HG03108 (cell line): ENCODE measurements at regions not wholly inside any gene's neighbourhood (a gene's known extent, or its start where the extent isn't known, plus 50 kb on each side); places are given as distances from the start of the nearest gene placed in this dataset.
"Not testable (repeated sequence)": the region's sequence is repeated elsewhere in the genome, so short reads cannot be mapped to it uniquely, and the experiment has no call there.

Experiments
- ATAC-seq: cut with Tn5 transposase; IDR thresholded peaks from one replicate; pipeline ENCODE4 v1.9.1; 2021; ENCODE audit warnings: moderate library complexity; ENCODE audit not compliant: unreplicated experiment

DNA sequence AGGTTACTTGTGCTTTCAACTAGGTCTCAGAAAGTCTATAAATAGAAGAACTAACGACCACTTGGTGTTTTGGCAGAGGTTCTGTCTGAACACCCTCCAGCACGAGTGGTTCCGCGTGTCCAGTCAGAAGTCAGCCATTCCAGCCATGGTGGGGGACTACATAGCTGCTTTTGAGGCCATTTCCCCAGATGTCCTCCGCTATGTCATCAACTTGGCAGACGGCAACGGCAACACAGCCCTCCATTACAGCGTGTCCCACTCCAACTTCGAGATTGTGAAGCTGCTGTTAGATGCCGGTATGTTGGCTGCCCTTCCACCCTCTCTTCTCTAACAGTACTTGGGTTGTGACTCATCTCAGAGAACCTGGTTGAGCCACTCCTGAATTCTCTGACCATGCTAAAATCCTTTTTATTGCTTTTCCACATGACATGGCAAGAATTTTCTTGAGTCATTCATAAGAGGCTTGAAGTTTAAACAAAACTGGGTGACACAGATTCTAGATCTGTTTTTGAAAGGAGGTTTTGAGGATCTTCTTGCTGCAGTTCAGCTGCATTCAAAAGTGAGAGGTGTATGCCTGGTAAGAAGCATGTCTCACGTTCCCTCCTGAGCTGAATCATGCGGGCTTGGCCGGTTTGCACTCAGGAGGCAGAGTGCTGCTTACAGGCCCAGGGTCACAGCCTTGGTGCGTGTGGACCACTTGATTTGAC, 103.1 kb upstream of the DMRT1 start:
- no peak for ATAC-seq

DNA sequence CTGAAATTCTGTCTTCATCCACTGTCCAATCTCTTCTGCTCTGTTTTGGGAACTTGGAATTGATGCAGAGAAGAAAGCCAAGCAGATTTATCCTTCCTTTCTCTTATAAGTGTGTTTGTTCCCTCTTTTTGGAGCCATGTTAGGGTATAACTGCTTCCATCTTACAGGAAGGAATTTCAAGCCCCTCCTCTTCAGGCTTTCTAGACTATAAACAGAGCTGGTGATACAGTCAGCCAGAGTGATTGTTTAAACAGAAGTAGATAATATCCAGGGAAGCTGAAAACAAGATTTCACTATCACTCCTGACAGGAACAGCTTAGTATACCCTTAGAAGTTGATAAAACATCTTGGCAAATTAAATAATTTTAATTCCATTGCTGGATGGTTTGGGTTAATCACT, 102.1 kb upstream of the DMRT1 start:
- no peak for ATAC-seq

DNA sequence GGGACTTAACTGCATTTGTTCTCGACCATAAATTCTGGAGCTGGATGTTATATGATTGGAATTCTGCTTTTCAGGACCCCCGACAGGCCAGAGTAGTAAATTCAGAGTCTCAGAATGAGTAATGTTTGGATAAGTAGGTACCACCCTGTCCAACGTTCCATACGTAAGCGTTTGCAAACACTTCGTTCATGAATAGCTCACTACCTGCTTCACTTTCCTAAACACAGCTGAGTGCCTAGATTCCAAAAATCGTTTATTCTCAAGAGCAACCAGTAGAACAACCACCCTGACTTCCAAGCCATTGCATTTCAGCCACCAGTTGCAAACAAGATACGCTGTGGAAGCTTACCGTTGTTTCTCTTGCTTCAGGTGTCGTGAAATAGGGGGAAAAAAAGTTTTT, 101.3 kb upstream of the DMRT1 start:
- no peak for ATAC-seq

DNA sequence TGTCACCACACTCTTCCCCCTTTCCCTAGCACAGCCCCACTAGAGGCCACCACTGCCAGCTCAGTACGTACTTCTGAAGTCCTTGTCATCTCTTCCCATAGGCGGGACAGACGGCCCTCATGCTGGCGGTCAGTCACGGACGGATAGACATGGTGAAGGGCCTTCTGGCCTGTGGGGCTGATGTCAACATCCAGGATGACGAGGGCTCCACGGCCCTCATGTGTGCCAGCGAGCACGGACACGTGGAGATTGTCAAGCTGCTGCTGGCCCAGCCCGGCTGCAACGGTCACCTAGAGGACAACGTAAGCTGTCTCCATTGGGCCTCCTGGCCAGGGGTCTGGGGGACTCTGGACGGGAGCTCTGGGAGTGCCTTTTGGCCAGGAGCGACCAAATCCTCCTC, 99.4 kb upstream of the DMRT1 start:
- no peak for ATAC-seq

DNA sequence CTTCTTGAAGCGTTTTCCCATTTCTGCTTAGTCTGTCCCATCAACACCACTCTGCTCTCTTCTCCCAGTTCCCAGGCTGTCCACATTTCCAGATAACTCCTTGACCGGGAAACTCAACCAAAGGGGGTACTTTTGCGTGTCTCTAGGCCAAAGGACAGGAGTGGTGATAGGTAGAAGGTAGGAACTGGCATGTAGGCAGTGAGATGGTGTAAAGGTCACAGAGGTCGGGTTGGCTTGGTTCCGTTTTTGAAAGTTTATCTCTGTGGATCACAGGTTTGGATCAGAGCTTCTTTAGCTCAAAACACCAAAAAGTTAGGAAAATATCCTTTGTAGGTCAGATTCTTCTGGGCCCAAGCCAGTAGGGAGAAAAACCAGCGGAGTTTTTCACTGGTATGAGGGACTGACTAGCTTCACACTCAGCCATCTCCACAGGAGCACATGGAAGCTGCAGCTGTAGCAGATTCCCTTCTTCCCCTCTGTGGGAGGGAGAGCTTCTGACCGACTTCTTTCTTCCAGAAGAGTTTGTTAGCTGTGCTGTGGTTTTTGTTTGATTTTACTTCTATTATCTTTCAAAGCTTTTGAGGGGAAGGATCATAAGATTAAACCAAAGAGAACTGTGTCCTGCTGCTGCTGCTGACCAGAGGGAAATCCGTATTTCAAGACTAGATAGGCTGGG, 98.4 kb upstream of the DMRT1 start:
- ATAC-seq: no peak

GRCh38 chr9:744046-744712, 97.3 kb upstream of the DMRT1 start:
- ATAC-seq: no peak

- ATAC-seq: no peak
Measured at GRCh38 chr9:744790-745484, 96.6 kb upstream of the DMRT1 start.

DNA sequence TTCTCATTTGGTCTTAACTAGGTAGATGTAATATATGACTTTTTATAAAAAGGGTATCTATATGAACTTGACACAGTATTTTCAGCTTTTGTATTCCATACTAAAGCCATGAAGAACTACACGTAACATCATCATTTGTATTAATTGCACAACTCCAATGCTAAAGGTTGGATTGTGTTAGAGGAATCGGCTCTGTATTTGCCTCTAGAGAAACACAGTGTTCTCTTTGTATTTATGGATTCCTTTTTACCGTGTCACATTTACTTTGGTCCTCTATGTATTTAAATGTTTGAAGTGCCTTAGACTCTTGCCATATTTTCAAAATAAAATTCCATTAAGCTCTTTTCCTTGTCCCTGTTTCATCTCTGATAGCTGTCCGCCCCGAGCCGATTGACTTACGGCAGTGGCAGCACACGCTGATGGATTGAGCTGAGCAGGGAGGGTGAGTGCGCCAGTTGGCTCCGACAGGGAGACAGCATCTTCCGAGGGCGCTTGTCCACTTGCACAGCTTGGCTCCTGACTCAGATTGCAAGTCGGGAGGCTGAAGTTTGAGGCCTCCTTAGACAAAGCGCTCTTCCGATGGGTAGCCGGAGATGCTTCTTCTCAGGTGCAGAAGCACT, 95.6 kb upstream of the DMRT1 start:
- no peak for ATAC-seq

DNA sequence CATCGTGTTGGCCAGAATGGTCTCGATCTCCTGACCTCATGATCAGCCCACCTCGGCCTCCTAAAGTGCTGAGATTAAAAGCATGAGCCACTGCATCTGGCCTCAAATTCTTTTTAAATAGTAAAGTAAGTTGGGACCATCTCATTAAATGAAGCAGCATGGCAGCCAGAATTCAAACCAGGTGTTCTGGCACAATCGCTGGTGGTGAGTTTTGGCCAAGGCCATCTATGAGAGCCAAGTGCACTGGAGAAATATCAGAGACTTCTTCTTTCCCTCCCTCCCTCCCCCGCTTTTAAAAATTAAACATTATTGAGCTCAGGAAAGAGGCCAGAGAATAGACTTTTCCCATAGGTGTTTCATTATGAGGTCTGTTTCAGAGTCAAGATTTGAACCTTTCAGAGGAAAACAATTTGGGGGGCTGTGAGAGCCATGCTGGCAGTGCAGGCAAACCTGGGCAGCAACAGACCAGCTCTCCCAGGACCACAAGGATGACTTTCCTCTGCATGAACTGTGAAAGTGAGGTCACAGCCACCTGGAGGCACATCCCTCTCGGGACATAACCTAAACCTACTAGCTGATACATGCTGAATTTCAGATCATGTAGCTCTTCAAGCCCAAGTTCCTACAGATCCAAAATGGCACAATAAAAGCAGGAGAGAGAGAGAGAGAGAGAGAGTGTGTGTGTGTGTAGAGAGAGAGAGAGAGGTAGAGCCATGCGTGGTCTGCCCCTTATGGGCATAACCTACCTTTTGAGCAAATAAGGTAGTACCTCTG, 94.6 kb upstream of the DMRT1 start:
- no peak for ATAC-seq

- no peak for ATAC-seq
Measured at GRCh38 chr9:747567-747966, 93.9 kb upstream of the DMRT1 start.

DNA sequence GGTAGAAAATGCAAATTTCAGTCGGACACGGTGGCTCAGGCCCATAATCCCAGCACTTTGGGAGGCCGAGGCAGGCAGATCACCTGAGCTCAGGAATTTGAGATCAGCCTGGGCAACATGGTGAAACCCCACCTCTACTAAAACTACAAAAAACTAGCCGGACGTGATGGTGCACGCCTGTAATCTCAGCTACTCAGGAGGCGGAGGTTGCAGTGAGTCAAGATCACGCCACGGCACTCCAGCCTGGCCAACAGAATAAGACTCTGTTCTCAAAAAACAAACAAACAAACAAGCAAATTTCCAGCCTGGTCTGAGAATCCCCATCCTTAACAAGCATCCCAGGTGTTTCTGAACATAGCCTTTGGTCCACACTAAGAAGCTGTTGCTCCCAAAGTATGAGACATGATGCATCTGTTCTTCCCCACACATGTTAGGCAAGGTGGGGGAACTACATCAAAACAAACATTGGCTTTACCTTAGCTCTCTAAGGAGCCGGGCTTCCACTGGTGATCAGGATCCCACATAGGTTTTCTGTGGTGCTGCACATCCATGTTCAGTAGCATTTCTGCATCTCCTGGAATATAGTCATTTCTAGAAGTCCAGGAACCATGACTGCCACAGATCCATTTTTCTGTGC, 92.5 kb upstream of the DMRT1 start:
- ATAC-seq: no peak

- ATAC-seq: no peak
Measured at GRCh38 chr9:749716-750115, 91.8 kb upstream of the DMRT1 start.

GRCh38 chr9:750249-750967, 91.1 kb upstream of the DMRT1 start:
- no peak for ATAC-seq

DNA sequence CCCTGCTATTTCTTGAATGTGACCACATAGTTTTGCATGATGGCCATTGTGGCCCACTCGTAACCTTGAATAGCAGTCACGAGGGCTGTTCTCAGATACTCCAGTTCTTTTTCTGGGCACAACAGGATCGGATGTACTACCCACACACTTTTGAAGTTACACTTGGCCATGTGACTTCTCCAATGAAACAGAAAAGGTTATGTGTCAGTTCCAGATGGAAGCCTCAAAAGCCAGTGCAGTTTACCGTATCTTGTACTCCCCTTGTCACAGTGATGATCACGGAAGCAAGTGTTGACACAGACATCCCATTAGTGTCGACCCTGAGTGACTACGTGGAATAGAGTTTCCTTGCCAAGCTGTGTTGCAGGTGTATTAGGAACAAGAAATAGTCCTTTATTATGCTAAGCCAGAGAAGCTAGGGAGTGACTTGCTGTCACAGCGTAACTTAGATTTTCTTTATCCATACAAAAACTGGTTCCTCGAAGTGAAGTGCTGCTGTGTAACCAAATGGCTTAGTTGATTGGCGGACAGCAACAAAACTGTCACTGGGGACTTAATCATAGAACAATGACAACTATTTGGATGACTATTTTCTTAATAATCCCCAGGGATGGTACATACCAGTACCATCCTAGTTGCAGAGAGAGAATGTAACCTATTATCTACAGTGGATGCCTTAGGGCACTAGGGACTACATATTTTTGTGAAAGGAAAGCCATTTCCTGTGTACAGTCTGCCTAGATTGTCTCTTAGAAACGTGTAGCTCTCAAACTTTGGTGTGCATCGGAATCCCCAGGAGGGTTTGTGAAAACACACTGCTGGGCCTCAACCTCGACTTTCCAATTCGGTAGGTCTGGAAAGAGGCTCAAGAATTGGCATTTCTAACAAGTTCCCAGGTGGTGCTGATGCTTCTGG, 90.1 kb upstream of the DMRT1 start:
- ATAC-seq: no peak

GRCh38 chr9:752201-752600, 89.3 kb upstream of the DMRT1 start:
- no peak for ATAC-seq

DNA sequence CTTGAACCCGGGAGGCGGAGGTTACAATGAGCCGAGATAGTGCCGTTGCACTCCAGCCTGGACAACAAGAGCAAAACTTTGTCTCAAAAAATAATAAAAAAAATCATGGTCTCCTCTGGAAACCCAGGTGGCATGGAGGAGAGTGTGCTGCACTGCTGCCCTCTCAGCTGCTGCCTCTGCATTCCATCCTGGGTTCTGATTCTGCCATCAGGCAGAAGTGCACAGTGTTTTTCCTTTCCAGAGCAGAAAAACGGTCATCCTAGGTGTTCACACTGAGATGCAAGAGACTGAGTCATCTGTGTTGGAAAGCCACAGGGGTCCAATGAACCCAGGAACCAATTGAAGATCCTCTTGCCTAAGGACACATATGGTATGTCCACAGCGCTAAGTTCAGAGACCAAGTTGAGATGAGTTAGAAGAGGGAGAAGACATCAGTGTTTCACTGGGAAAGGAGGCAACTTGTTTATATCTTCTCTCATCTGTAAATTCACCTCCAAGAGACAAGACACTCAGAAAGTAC, 88.8 kb upstream of the DMRT1 start:
- no peak for ATAC-seq

- not testable (repeated sequence) for ATAC-seq
Measured at GRCh38 chr9:753734-754133, 87.8 kb upstream of the DMRT1 start.
